Spinal cord (tissue), 9 donors: ENCODE measurements at regions not wholly inside any gene's neighbourhood (a gene's known extent, or its start where the extent isn't known, plus 50 kb on each side); places are given as distances from the start of the nearest gene placed in this dataset.

Experiments used
- DNase-seq, 6 donors: peaks; one replicate each; pipeline versions ENCODE4 v3.0.0 to v3.0.0-alpha.2; 2013 to 2015; ENCODE audit warnings: low spot score in 6 of 6, low read depth in 4 of 6
- H3K27ac ChIP-seq: one replicate; pipeline ENCODE4 v1.5.1; 2013; ENCODE audit warnings: low read depth, low read length, control low read depth
- H3K27me3 ChIP-seq: one replicate; pipeline ENCODE4 v1.6.1; 2013; ENCODE audit warnings: low read length; ENCODE audit not compliant: control insufficient read depth, insufficient read depth
- H3K36me3 ChIP-seq: one replicate; pipeline ENCODE4 v1.6.1; 2013; ENCODE audit warnings: low read length; ENCODE audit not compliant: control insufficient read depth, insufficient read depth
- H3K4me1 ChIP-seq: one replicate; pipeline ENCODE4 v1.6.1; 2013; ENCODE audit warnings: low read length; ENCODE audit not compliant: control insufficient read depth, insufficient read depth
- H3K4me3 ChIP-seq: one replicate; pipeline ENCODE4 v1.5.1; 2013; ENCODE audit warnings: low read depth, low read length, control low read depth
- H3K9me3 ChIP-seq: one replicate; pipeline ENCODE4 v1.6.1; 2013; ENCODE audit warnings: low read length; ENCODE audit not compliant: control insufficient read depth, insufficient read depth
- WGBS: methylation state at CpG from one replicate; pipeline ENCODE4 v1.1.5; 2013; ENCODE audit warnings: missing lambda C conversion rate; ENCODE audit not compliant: insufficient coverage; 5-methylcytosine and 5-hydroxymethylcytosine counted together
- donor health status: healthy.

DNA sequence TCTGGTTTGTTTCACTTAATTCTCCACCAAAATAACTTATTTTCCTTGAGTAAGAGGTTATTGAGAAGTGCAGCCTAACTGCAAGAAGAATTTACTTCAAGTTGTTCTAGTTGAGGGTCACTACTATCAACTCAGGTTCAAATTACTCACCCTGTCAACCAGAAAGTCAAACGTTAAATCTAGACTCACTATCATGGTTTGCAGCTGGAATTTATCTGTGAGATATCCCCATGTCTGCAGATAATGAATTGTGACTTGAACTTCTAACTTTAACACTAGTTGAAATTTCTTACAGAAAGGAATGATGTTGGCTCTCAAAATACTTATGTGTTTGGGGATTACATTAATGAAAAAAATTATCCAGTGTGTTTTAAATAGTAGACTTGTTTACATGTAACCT lies 1145.7 kb upstream of the NXPH2 start:
- no peaks in the 10 kb centered on the region for H3K4me1 ChIP-seq
- H3K27ac ChIP-seq, result no peak overlapping the region
- no peaks in the 10 kb centered on the region for H3K36me3 ChIP-seq
- no peak for DNase-seq
- no CpG with 5 or more reads among the region's 1 CpG for WGBS
- no peaks in the 10 kb centered on the region for H3K27me3 ChIP-seq
- no peaks in the 10 kb centered on the region for H3K9me3 ChIP-seq
- H3K4me3 ChIP-seq, result no peak overlapping the region

DNA sequence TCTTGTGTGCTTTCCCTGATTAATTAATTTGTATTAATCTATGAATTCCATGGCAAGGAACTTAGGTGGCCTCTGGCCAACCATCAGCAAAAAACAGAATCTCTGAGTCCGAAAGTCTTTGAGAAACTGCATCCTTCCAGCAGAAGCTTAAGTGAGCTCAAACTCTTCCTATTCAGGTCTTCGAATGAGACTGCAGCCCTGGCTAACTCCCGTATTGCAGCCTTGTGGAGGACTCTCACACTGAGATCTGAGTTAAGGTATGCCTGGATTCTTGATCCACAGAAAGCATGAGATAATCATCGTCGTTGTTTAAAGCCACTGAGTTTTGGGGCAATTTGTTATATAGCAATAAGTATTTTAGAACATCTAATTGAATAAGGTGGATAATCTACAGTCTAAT lies 1143.9 kb upstream of the NXPH2 start:
- no peak for DNase-seq
- H3K27ac ChIP-seq, result no peak overlapping the region
- no peak overlapping the region for H3K4me3 ChIP-seq
- no peaks in the 10 kb centered on the region for H3K36me3 ChIP-seq
- WGBS, result 72% methylated on average over 3 of the region's 5 CpGs
- H3K4me1 ChIP-seq, result no peaks in the 10 kb centered on the region
- H3K9me3 ChIP-seq, result no peaks in the 10 kb centered on the region
- no peaks in the 10 kb centered on the region for H3K27me3 ChIP-seq

DNA sequence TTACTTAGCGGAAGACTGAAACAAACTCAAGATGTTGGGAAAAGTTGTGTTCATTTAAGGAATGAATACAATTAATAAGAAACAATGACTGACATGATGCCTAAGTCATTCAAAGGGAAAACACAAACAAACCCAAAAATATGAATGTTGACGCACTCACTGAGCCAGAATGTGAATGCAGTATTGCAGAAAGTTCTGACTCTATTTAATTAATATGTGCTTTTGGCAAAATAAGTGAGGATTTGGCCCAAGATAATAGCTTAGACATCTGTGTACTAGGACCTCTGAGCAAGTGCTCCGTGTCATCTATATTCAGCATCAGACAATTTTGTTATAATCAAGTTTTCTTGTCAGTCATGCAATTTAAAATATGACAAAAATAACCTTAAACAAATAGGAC lies 1138.8 kb upstream of the NXPH2 start:
- WGBS, result no CpG with 5 or more reads among the region's 3 CpGs
- Histone ChIP-seq H3K36me3 (no peaks in the 10 kb centered on the region), H3K9me3 (no peaks in the 10 kb centered on the region), H3K27ac (no peak overlapping the region), H3K4me3 (no peak overlapping the region), H3K27me3 (no peaks in the 10 kb centered on the region), H3K4me1 (no peaks in the 10 kb centered on the region)
- DNase-seq, result no peak

GRCh38 chr2:139917690-139918384 lies 1137.6 kb upstream of the NXPH2 start:
- Histone ChIP-seq H3K27me3 (no peaks in the 10 kb centered on the region), H3K4me1 (no peaks in the 10 kb centered on the region), H3K36me3 (no peaks in the 10 kb centered on the region), H3K9me3 (no peaks in the 10 kb centered on the region), H3K27ac (no peak overlapping the region), H3K4me3 (no peak overlapping the region)
- WGBS, result 94% methylated on average over 2 of the region's 3 CpGs
- no peak for DNase-seq

GRCh38 chr2:139916822-139917221 lies 1136.6 kb upstream of the NXPH2 start:
- H3K27me3 ChIP-seq, result no peaks in the 10 kb centered on the region
- H3K9me3 ChIP-seq, result no peaks in the 10 kb centered on the region
- H3K36me3 ChIP-seq, result no peaks in the 10 kb centered on the region
- no peak overlapping the region for H3K27ac ChIP-seq
- no peak overlapping the region for H3K4me3 ChIP-seq
- WGBS, result 95% methylated on average over 3 of the region's 7 CpGs
- no peak for DNase-seq
- no peaks in the 10 kb centered on the region for H3K4me1 ChIP-seq

GRCh38 chr2:139911160-139911559 lies 1131.0 kb upstream of the NXPH2 start:
- Histone ChIP-seq H3K4me1 (no peaks in the 10 kb centered on the region), H3K27ac (no peak overlapping the region), H3K27me3 (no peaks in the 10 kb centered on the region), H3K9me3 (no peaks in the 10 kb centered on the region), H3K36me3 (no peaks in the 10 kb centered on the region), H3K4me3 (no peak overlapping the region)
- no CpG with 5 or more reads among the region's 3 CpGs for WGBS
- DNase-seq, result no peak

DNA sequence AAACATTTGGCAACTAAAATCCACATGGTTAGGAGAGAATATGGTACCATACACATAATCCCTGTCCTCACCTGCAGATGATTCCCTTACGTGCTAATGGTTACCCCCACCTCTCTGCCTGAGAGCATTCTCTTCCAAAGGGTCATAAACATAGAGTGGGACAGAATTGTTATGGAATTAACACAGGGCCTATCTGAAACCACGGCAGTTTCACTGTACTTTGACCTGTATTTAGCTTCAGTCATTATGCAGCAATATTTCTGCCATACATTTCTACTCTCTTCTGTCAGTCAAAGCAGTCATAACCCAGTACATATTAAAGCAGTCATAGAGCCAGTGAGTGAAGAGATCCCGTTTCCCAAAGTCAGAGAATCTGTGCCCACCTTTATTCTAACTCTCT lies 1128.9 kb upstream of the NXPH2 start:
- DNase-seq, result no peak
- no peak overlapping the region for H3K4me3 ChIP-seq
- WGBS, result no CpG with 5 or more reads among the region's 3 CpGs

GRCh38 chr2:139905624-139906023 lies 1125.4 kb upstream of the NXPH2 start:
- 100% methylated on average over 1 of the region's 2 CpGs for WGBS
- no peak for DNase-seq

More for the DNA sequence above, 1128.9 kb upstream of the NXPH2 start:
- H3K27ac ChIP-seq, result no peak overlapping the region
- H3K27me3 ChIP-seq, result no peaks in the 10 kb centered on the region
- no peaks in the 10 kb centered on the region for H3K36me3 ChIP-seq
- no peaks in the 10 kb centered on the region for H3K4me1 ChIP-seq
- H3K9me3 ChIP-seq, result no peaks in the 10 kb centered on the region

GRCh38 chr2:139891636-139892035 lies 1111.4 kb upstream of the NXPH2 start:
- 96% methylated on average over 4 of the region's 4 CpGs for WGBS
- H3K4me3 ChIP-seq, result no peak overlapping the region
- H3K36me3 ChIP-seq, result no peaks in the 10 kb centered on the region
- no peak for DNase-seq
- H3K27me3 ChIP-seq, result no peaks in the 10 kb centered on the region
- no peaks in the 10 kb centered on the region for H3K4me1 ChIP-seq
- H3K27ac ChIP-seq, result no peak overlapping the region
- H3K9me3 ChIP-seq, result no peaks in the 10 kb centered on the region

More at GRCh38 chr2:139905624-139906023, 1125.4 kb upstream of the NXPH2 start:
- Histone ChIP-seq H3K27ac (no peak overlapping the region), H3K9me3 (no peaks in the 10 kb centered on the region), H3K4me3 (no peak overlapping the region), H3K36me3 (no peaks in the 10 kb centered on the region), H3K27me3 (no peaks in the 10 kb centered on the region), H3K4me1 (no peaks in the 10 kb centered on the region)

DNA sequence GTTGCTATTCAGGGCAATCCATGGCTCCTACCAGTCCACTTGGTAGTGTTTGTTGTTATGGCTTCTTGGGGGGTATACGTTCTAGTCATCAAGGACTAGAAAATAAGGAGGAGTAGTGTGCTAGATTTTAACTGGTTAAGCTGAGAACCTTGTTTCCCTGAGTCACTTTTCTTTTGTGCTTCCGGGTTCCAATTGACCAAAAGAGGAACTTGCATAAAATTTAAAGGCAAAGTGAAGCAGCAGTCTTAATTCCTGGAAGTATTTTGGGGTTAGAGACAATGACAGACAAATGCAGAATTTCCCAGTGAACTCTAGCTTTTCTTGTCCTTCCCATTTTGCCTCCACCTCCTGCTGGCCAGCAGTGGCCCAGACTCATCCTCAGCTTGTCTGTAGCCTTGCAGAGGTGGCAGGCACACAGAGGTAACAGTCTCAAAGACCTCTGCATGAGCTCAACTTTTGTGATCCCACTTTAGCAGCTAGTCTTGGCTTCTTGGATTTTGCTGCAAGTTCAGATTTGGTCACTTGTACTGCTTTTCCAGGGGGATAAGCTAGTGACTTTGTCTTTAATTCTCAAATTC lies 1105.8 kb upstream of the NXPH2 start:
- no peak overlapping the region for H3K4me3 ChIP-seq
- H3K4me1 ChIP-seq, result no peaks in the 10 kb centered on the region
- no peak overlapping the region for H3K27ac ChIP-seq
- H3K9me3 ChIP-seq, result no peaks in the 10 kb centered on the region
- no peak for DNase-seq
- WGBS, result 85% methylated on average over 2 of the region's 2 CpGs
- no peaks in the 10 kb centered on the region for H3K27me3 ChIP-seq
- no peaks in the 10 kb centered on the region for H3K36me3 ChIP-seq
